Amygdala (tissue), 56 donors: ENCODE measurements at regions not wholly inside any gene's neighbourhood (a gene's known extent, or its start where the extent isn't known, plus 50 kb on each side); places are given as distances from the start of the nearest gene placed in this dataset.
"Not testable (repeated sequence)": the region's sequence is repeated elsewhere in the genome, so short reads cannot be mapped to it uniquely, and the experiment has no call there.

ENCODE experiments used
- DNase-seq, 56 donors: peaks; one replicate each; lab custom pipeline; 2025; lab: John Stamatoyannopoulos, UW

GRCh38 chr2:145818890-145819504 is 1299.1 kb upstream of the ZEB2 start:
- DNase-seq = no peak

- no peak for DNase-seq
These were observed 1296.0 kb upstream of the ZEB2 start for GRCh38 chr2:145815933-145816332.

DNA sequence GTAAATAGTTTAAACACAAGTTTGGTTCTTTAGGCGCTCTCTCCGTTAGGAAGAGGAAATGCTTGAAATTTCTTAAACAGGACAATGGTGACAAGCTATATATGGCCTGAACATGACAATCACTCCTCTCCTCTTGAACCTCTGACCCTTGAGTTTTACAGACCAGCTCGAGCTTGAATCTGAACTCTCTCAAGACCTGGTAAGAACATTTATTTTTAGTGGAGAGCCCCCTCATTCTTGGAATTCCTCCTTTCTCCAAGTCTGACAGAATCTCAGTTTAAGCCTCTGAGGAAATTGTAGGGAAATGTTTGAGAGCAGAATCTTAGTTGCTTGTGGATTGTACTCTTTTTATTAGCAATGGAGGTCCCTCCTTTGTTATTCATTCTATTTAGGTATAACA is 1293.6 kb upstream of the ZEB2 start:
- no peak for DNase-seq

- no peak for DNase-seq
These were observed 1292.2 kb upstream of the ZEB2 start for GRCh38 chr2:145812165-145812554.

DNA sequence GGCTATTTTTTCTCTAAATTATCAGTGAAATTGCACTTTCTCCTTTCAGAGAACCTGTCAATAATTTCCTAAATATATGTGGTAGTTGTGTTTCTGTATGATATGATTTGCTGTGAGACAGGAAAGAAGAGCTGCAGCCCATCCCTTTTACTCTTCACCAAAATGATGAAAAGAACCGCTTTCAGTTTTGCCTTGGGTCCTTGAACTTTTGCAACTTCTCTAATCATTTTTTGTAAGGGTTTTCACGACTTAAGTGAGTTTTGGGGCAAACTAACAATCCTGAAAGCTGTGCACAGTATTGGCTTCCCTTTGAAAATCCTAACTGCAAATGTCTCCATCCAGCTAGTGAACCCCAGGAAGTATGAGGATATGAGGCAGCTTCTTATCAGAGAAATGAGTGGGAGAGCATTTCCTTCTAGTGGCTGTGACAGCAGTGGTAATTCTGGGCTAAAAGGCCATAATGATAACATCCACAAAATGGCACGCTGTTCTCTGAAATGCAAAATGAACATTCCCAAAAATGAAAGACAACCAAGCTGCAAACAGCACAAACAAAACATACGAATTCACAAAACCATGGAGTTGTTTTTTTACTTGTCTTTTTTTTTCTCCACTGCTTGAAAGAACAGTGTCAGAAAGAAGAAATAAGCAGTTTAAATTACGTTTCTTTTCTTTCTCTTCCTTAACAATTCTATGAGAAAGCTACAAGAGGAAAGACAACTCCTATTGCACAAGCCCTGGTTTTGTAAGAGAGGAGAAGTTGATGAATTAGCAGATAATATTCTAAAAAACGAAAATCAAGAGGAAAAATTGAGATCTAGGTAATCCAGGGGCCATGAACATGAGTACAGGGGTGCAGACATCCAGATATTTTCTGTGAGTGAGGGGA is 1291.6 kb upstream of the ZEB2 start:
- no peak for DNase-seq

DNA sequence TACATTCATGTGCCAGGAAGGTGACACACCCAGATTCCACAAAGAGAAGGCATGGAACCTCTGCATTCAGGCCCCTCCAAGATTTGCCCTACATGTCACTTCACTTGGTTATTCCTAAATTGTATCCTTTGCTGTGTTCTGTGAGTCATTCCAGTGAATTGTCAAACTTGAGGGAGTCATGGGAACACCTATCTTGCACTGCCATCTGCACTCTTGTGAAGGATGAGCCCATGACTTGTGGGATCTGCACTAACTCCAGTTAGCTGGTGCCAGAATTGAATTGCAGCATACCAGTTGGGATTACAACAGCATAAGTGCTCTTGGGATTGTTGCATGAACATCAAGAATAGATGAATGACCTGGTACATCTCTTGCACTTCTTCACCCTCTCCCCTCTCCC is 1288.0 kb upstream of the ZEB2 start:
- no peak for DNase-seq

DNA sequence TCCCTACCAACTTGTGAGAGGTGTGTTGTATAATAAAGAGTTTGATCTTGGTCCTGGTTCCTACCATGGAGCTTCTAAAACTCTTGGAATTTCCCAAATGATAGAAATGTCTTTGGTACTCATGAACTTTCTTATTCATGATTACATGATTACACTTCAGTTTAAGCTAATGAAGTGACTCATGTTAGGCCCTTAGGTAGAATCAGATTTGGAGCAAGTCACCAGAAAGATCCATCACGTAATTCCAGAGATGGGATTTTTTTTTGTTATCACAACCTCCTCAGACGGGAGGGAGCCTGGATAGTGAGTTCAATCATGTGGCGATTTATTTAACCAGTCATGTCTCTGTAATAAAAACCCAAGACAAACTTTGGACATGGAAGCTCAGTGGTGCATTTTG is 1287.6 kb upstream of the ZEB2 start:
- DNase-seq = no peak

DNA sequence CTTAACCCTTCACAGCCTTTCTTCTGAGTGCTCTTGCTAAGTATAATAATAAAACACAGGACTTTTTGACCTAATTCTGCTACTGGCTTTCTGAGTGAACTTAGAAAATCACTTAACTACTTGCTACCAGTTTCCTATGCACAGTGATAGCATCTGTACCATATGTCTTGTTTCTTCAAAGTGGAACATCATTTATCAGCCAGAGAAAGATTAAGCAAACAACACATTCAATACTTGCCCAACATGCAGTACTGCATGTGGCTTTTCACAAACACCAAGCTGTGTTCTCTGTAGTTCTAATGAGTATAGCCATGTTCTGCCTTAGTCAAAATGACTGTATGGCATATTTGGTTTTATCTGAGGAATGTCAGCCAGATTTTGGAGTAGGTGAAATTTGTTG is 1286.6 kb upstream of the ZEB2 start:
- no peak for DNase-seq

GRCh38 chr2:145802133-145802532 is 1282.2 kb upstream of the ZEB2 start:
- no peak for DNase-seq

- DNase-seq = no peak
These were observed 1281.3 kb upstream of the ZEB2 start for GRCh38 chr2:145801210-145801609.

DNA sequence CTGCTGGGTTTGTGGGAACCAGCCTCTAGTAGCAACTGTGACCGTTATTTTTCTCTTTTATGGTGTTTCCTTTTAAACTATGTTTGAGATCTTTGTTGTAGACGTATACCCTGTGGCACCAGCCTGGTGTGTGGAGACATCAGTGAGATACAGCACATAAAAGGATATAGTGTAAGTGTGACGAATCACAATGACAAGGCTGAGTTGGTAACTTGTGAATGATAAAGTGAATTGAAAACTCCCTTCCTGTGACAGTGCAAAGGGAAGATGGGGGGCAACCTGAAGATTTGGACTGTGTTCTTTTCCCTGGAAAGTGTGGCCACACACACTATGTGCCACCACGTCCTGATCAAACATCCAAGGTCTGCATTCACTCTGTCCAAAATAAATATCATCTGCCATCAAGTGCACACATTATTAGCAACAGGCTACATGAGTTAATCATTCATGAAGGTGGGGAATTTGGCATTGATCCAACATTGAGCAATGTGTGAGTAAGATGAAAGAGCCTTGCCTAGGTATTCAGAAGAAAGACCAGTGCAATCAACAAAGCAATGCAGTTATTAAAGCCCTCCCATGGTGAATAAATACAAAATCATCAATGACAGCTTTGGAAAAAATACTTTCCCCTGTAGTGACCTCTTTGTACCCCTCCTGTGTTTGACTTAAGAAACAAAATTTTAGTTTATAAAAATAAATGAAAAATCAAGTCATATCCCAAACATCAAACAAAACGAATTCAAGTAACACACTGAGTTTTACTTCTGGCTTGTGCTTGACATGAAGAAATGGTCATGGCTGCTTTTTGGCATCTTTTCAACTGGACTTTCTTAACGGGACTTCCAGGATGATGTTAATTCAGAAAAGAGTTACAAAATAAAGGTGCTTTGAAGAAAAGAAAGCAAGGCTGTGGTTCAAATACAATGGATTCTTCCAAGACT is 1280.5 kb upstream of the ZEB2 start:
- DNase-seq = no peak

DNA sequence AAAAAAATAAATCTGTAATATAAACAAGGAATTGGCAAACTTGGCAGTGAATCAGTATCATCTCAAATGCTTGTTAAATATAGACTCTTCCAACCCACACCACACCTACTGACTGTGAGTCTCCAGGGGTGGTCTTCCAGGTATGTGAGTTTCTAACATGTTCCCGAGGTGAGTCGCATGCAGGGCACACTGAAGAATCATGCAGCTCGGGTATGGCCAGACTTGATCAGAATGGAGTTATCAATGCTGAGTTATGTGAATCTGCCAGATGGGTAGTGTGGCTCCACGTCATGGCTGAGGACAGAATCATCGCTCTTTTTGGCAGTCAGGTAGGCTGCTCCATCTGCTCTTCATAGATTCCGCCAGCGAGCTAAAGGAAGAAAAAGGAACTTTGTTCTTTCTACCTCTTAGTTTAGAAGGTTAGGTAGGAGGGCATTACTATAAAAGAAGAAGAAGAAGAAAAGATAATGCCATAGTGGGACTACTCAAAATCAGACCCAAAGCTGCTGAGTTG is 1279.7 kb upstream of the ZEB2 start:
- DNase-seq = peak in 5 of 56 donors; percentile 0 to 17 (median 4)

DNA sequence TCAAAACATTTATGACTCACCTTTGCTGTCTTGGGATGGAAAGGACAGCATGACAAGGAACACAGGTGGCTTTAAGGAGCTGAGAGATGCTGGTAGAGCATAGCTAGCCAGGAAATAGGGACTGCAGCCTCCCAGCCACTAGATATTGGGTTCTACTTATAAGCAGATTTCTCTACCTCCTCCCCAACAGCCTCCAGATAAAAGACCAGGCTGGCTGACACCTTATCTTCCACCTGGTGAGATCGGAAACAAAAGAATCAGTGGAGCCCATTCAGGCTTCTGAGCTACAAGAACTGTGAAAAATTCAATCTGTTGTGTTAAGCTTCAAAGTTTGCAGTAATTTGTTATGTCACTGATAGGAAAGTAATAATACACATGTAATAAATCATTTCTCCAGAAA is 1278.5 kb upstream of the ZEB2 start:
- DNase-seq = no peak

DNA sequence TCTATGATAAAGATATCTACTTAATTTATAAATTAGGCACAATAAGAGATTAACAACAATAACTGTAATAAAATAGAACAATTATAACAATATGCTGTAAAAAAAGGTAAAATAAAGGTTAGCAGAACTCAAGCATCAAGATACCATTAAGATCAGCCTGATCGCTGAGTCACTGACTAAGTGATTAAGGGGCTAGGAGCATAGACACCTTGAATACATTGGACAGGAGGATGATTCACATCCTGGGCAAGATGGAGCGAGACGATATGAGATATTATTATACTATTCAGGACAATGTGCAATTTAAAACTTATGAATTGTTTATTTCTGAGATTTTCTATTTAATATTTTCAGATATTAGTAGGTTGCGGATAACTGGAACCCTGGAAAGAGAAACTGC is 1277.8 kb upstream of the ZEB2 start:
- DNase-seq = no peak

DNA sequence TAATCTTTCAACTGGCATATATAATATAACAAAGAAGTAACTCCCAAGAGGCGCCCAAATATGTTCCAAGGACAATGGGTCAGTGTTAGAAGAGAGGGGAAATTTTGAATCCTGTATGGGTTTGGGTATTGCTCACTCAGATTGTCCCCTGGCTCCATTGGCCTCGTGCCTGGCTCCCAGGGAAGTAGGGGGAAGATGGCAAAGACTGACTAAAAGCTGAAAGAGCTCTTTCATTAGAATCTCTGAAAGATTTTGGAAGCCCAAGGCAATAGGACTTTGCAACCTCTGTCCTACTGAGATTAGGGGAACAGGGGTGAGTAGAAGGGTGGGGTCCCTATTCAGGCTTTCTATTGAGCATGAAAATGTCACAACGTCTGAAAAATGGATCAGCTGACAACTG is 1272.8 kb upstream of the ZEB2 start:
- no peak for DNase-seq

DNA sequence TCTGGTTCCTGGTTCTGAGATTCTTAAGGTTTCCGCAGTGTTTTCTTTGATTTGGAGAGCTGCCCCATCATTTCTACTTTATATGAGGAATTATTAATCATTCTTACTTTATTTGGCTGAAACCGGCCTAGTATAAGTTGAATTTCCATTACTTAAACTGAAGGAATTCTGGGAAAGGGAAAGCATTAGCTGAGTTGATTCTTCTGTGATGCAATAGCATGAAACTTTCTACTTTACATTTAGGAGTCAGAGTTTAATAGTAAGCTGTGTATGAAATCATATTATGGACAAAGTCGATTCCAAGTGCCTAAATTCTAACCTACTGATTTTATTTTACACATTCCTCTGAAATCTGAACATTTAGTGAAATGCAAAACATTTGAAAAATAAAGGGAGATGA is 1269.7 kb upstream of the ZEB2 start:
- DNase-seq = no peak

DNA sequence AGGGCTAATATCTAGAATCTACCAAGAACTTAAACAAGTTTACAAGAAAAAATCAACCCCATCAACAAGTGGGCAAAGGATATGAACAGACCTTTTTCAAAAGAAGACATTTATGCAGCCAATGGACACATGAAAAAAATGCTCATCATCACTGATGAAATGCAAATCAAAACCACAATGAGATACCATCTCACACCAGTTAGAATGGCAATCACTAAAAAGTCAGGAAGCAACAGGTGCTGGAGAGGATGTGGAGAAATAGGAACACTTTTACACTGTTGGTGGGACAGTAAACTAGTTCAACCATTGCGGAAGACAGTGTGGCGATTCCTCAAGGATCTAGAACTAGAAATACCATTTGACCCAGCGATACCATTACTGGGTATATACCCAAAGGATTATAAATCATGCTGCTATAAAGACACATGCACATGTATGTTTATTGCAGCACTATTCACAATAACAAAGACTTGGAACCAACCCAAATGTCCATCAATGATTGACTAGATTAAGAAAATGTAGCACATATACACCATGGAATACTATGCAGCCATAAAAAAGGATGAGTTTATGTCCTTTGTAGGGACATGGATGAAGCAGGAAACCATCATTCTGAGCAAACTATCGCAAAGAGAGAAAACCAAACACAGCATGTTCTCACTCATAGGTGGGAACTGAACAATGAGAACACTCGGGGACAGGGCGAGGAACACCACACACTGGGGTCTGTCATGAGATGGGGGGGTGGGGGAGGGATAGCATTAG is 1267.9 kb upstream of the ZEB2 start:
- not testable (repeated sequence) for DNase-seq

DNA sequence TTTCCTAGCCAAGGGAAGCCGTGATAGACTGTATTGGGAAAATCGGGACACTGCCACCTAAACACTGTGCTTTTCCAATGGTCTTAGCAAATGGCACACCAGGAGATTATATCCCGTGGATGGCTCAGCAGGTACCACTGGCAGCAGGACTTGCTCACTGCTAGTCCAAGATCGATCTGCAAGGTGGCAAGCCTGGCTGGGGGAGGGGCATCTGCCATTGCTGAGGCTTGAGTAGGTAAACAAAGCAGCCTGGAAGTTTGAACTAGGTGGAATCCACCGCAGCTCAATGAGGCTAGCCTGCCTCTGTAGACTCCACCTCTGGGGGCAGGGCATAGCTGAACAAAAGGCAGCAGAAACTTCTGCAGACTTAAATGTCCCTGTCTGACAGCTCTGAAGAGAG is 1262.7 kb upstream of the ZEB2 start:
- not testable (repeated sequence) for DNase-seq

DNA sequence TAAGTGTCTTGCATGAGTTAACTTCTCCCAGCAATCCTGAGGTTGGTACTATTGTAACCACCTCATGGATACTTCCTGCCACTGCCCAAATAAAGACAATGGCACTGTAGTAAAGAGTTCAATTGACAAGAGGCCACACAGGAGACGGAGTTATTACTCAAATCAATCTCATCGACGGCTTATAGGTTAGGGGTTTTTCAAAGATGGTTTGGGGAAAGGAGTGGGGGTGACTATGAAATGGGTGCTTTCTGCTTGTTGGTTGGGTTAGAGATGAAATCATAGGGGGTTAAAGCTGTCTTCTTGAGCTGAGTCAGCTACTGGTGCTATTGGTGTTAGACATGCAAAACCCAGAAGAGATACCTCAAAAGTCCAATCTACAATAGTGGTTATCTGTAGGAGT is 1258.0 kb upstream of the ZEB2 start:
- no peak for DNase-seq

DNA sequence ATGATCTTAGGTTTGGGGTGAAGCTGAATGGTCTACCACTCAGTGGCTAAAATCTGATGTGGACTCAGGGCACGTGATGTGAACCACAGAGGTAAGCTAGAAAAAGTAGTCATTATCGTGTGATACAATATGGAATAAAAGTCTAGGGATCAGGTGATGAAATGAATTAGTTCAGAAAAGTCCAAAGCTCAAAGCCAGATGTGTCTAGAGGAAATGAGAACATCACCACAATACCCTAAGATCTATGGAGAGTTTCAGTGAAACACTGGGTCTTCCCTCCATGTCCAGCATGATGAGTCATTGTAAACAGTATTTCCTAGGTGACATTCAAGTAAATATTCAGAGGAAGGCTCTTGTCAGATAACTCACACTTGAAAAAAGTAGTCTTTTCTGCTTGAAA is 1257.4 kb upstream of the ZEB2 start:
- DNase-seq = no peak
